GM23338 (cell line): ENCODE measurements at regions not wholly inside any gene's neighbourhood (a gene's known extent, or its start where the extent isn't known, plus 50 kb on each side); places are given as distances from the start of the nearest gene placed in this dataset.

ENCODE experiments used
- ATAC-seq: fragments of 200-7000 bp; cut with Tn5 transposase; 3 replicates; pipeline ENCODE4 v1.9.1; 2020
- DNase-seq: peaks from one replicate; pipeline ENCODE4 v3.0.0-alpha.2; 2015; ENCODE audit warnings: low spot score
- H2AFZ ChIP-seq: fragments of 200-600 bp; sonication (generic); 2 replicates; pipeline ENCODE4 v1.8.0; 2016; ENCODE audit warnings: antibody characterized with exemption, mild to moderate bottlenecking, moderate library complexity
- H3F3A ChIP-seq: fragments of 200-600 bp; sonication (generic); replicated peaks from 2 replicates; pipeline ENCODE4 v1.8.0; 2017; ENCODE audit warnings: antibody characterized with exemption, mixed run types, low read depth
- H3K27ac ChIP-seq: fragments of 200-600 bp; sonication (generic); 2 replicates; pipeline ENCODE4 v1.6.1; 2016; ENCODE audit warnings: low read depth
- H3K27me3 ChIP-seq: fragments of 200-600 bp; sonication (generic); 2 replicates; pipeline ENCODE4 v1.8.0; 2016; ENCODE audit warnings: mild to moderate bottlenecking, mixed run types, moderate library complexity; ENCODE audit not compliant: insufficient read depth
- H3K36me3 ChIP-seq: fragments of 200-600 bp; sonication (generic); 2 replicates; pipeline ENCODE4 v1.8.0; 2016; ENCODE audit warnings: mild to moderate bottlenecking; ENCODE audit not compliant: insufficient read depth
- H3K4me1 ChIP-seq: fragments of 200-600 bp; sonication (generic); 2 replicates; pipeline ENCODE4 v1.8.0; 2016; ENCODE audit warnings: mild to moderate bottlenecking, moderate library complexity; ENCODE audit not compliant: insufficient read depth
- H3K4me2 ChIP-seq: fragments of 200-600 bp; sonication (generic); 2 replicates; pipeline ENCODE4 v1.7.1; 2017; ENCODE audit warnings: mixed run types
- H3K4me3 ChIP-seq: fragments of 200-600 bp; sonication (generic); 2 replicates; pipeline ENCODE4 v1.6.1; 2016; ENCODE audit warnings: mixed run types
- H3K79me2 ChIP-seq: fragments of 200-600 bp; sonication (generic); replicated peaks from 2 replicates; pipeline ENCODE4 v1.8.0; 2017; ENCODE audit warnings: mild to moderate bottlenecking; ENCODE audit not compliant: insufficient read depth
- H3K9me2 ChIP-seq: fragments of 200-600 bp; sonication (generic); 2 replicates; pipeline ENCODE4 v1.8.0; 2017; ENCODE audit not compliant: insufficient read depth
- H4K20me1 ChIP-seq: fragments of 200-600 bp; sonication (generic); replicated peaks from 2 replicates; pipeline ENCODE4 v1.8.0; 2017; ENCODE audit warnings: mild to moderate bottlenecking; ENCODE audit not compliant: insufficient read depth
- H3K27ac Mint-ChIP-seq: 2 replicates; pipeline ENCODE4 v1.8.0; 2020; ENCODE audit warnings: inconsistent platforms, mild to moderate bottlenecking, moderate library complexity, mixed read lengths
- H3K27me3 Mint-ChIP-seq: 3 replicates; pipeline ENCODE4 v1.8.0; 2022; ENCODE audit warnings: low read depth, mild to moderate bottlenecking, moderate library complexity, mixed read lengths, inconsistent platforms; ENCODE audit not compliant: insufficient read depth, poor library complexity
- H3K36me3 Mint-ChIP-seq: 3 replicates; pipeline ENCODE4 v1.8.0; 2021; ENCODE audit warnings: low read depth, mild to moderate bottlenecking, inconsistent platforms, moderate library complexity, mixed read lengths
- H3K4me1 Mint-ChIP-seq: 3 replicates; pipeline ENCODE4 v1.8.0; 2020; ENCODE audit warnings: mild to moderate bottlenecking, inconsistent platforms, mixed read lengths
- H3K4me3 Mint-ChIP-seq: 3 replicates; pipeline ENCODE4 v1.8.0; 2021; ENCODE audit warnings: moderate library complexity, mild to moderate bottlenecking, inconsistent platforms, mixed read lengths
- H3K9me3 Mint-ChIP-seq: 3 replicates; pipeline ENCODE4 v1.8.0; 2020; ENCODE audit warnings: moderate library complexity, mild to moderate bottlenecking, inconsistent platforms, mixed read lengths
- CREB1 ChIP-seq: fragments of 250-450 bp; sonication (Bioruptor Pico); IDR thresholded peaks from 2 replicates; pipeline ENCODE4 v1.5.0; 2020; ENCODE audit warnings: low read depth, mild to moderate bottlenecking, moderate library complexity
- CTCF ChIP-seq, 2 experiments: fragments of 200-600 bp in 1 of 2; sonication (generic) in 1 of 2; conservative IDR thresholded peaks; 2 replicates each; pipeline versions ENCODE4 v1.5.1 to v1.6.1; 2016 to 2017; ENCODE audit warnings: antibody characterized with exemption in 2 of 2, low read depth in 2 of 2, mild to moderate bottlenecking in 2 of 2, moderate library complexity in 1 of 2
- ETS1 ChIP-seq: IDR thresholded peaks from 2 replicates; pipeline ENCODE4 v1.6.1; 2016; ENCODE audit warnings: antibody characterized with exemption
- EZH2 ChIP-seq: fragments of 200-600 bp; sonication (generic); IDR thresholded peaks from one replicate; pipeline ENCODE4 v1.8.0; 2017; ENCODE audit warnings: antibody characterized with exemption, mild to moderate bottlenecking, low read depth; ENCODE audit not compliant: unreplicated experiment
- JUNB ChIP-seq: IDR thresholded peaks from one replicate; pipeline ENCODE4 v1.6.1; 2016; ENCODE audit warnings: antibody characterized with exemption; ENCODE audit not compliant: unreplicated experiment
- POLR2AphosphoS5 ChIP-seq: IDR thresholded peaks from 2 replicates; pipeline ENCODE4 v1.6.1; 2016; ENCODE audit warnings: antibody characterized with exemption, low read depth
- REST ChIP-seq: IDR thresholded peaks from one replicate; pipeline ENCODE4 v1.6.1; 2018; ENCODE audit warnings: antibody characterized with exemption; ENCODE audit not compliant: unreplicated experiment
- ZNF114 ChIP-seq: fragments of 250-450 bp; sonication (Bioruptor Pico); IDR thresholded peaks from 2 replicates; pipeline ENCODE4 v1.5.0; 2020; ENCODE audit warnings: mild to moderate bottlenecking, moderate library complexity
- ZNF331 ChIP-seq: fragments of 250-450 bp; sonication (Bioruptor Pico); IDR thresholded peaks from 2 replicates; pipeline ENCODE4 v1.5.0; 2020; ENCODE audit warnings: low read depth, mild to moderate bottlenecking, moderate library complexity
- ZNF462 ChIP-seq: fragments of 250-450 bp; sonication (Bioruptor Pico); IDR thresholded peaks from 2 replicates; pipeline ENCODE4 v1.5.0; 2020; ENCODE audit warnings: mild to moderate bottlenecking, moderate library complexity

GRCh38 chr1:191697556-191697955 lies 460.7 kb upstream of the RGS18 start (continued):
- TF ChIP-seq ZNF462 (CRISPR knock-in tag): no peak
- no peak for TF ChIP-seq CTCF (conservative IDR thresholded peaks at IDR 0.05; ENCODE audit: low read depth in 2 of 2)

- DNase-seq (no peak), ATAC-seq (no peak)
- Mint-ChIP-seq H3K4me3 (no peak overlapping the region), H3K27ac (no peak overlapping the region), H3K27me3 (no peaks in the 10 kb centered on the region), H3K36me3 (peaks cover 10% of the 10 kb centered on the region), H3K9me3 (peaks cover 17% of the 10 kb centered on the region), H3K4me1 (no peaks in the 10 kb centered on the region)
- Histone ChIP-seq H3F3A (no peaks in the 10 kb centered on the region), H4K20me1 (no peaks in the 10 kb centered on the region), H2AFZ (no peak overlapping the region), H3K4me1 (no peaks in the 10 kb centered on the region), H3K9me2 (0 out of 2 replicates have a peak, but pooled peaks cover 2% of the 10 kb centered on the region), H3K4me2 (no peak overlapping the region), H3K4me3 (no peak overlapping the region), H3K79me2 (no peaks in the 10 kb centered on the region), H3K27me3 (no peaks in the 10 kb centered on the region), H3K27ac (no peak overlapping the region), H3K36me3 (no peaks in the 10 kb centered on the region; the same call in 1 of the 2 replicates)
- TF ChIP-seq ETS1 (no peak), JUNB (no peak), CTCF (conservative IDR thresholded peaks at IDR 0.05; ENCODE audit: low read depth in 2 of 2) (no peak), ZNF331 (CRISPR knock-in tag) (no peak), REST (no peak), EZH2 (no peak), POLR2AphosphoS5 (no peak), CREB1 (CRISPR knock-in tag) (no peak), ZNF114 (CRISPR knock-in tag) (no peak)
These were observed 460.0 kb upstream of the RGS18 start for GRCh38 chr1:191698246-191698645.
